PFSK-1 (cell line): ENCODE measurements at regions not wholly inside any gene's neighbourhood (a gene's known extent, or its start where the extent isn't known, plus 50 kb on each side); places are given as distances from the start of the nearest gene placed in this dataset.

ENCODE experiments used
- POLR2AphosphoS5 ChIP-seq: IDR thresholded peaks from 2 replicates; pipeline ENCODE4 v1.6.1; 2012; ENCODE audit warnings: low read depth, mild to moderate bottlenecking, control low read depth, low read length, moderate library complexity
- TAF1 ChIP-seq: IDR thresholded peaks from 2 replicates; pipeline ENCODE4 v1.6.1; 2012; ENCODE audit warnings: low read length, control low read depth, borderline replicate concordance; ENCODE audit not compliant: insufficient read depth
- TF ChIP-seq, protein P1 (sequence below), 2 experiments: IDR thresholded peaks; 2 replicates each; pipeline versions ENCODE4 v1.6.1 to v1.8.0; 2011 to 2012; ENCODE audit warnings: low read depth in 2 of 2, low read length in 2 of 2, control low read depth in 1 of 2, inconsistent platforms in 1 of 2, mild to moderate bottlenecking in 1 of 2, moderate library complexity in 1 of 2; ENCODE audit not compliant: insufficient read depth in 1 of 2

DNA sequence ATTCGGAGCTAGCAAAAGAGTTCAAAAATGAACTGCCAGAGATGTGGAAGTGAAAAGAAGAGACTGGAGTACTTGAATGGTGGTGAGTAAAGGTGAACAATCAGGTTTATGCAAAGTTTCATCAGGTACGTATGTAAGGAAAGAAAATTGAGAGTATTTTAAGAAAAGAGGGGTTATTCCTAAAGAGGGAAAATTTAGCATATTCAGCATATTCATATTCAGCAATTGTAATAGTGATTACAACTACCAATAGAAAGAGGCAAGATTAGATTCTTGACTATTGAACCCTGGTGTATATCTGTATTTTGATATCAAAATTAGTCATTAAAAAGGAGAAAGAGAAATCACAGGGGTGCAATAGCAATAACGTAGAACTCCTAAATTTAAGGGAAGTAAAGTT, 100.9 kb downstream of the TES start:
- TF ChIP-seq, protein P1, sequence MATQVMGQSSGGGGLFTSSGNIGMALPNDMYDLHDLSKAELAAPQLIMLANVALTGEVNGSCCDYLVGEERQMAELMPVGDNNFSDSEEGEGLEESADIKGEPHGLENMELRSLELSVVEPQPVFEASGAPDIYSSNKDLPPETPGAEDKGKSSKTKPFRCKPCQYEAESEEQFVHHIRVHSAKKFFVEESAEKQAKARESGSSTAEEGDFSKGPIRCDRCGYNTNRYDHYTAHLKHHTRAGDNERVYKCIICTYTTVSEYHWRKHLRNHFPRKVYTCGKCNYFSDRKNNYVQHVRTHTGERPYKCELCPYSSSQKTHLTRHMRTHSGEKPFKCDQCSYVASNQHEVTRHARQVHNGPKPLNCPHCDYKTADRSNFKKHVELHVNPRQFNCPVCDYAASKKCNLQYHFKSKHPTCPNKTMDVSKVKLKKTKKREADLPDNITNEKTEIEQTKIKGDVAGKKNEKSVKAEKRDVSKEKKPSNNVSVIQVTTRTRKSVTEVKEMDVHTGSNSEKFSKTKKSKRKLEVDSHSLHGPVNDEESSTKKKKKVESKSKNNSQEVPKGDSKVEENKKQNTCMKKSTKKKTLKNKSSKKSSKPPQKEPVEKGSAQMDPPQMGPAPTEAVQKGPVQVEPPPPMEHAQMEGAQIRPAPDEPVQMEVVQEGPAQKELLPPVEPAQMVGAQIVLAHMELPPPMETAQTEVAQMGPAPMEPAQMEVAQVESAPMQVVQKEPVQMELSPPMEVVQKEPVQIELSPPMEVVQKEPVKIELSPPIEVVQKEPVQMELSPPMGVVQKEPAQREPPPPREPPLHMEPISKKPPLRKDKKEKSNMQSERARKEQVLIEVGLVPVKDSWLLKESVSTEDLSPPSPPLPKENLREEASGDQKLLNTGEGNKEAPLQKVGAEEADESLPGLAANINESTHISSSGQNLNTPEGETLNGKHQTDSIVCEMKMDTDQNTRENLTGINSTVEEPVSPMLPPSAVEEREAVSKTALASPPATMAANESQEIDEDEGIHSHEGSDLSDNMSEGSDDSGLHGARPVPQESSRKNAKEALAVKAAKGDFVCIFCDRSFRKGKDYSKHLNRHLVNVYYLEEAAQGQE (IDR thresholded peaks at IDR 0.05; ENCODE audit: insufficient read depth in 1 of 2, low read depth in 2 of 2, low read length in 2 of 2): no peak
- no peak for TF ChIP-seq POLR2AphosphoS5
- TF ChIP-seq TAF1: no peak
